NT2/D1 (cell line): ENCODE measurements at regions not wholly inside any gene's neighbourhood (a gene's known extent, or its start where the extent isn't known, plus 50 kb on each side); places are given as distances from the start of the nearest gene placed in this dataset.

Experiments used
- DNase-seq: peaks from one replicate; pipeline ENCODE4 v3.0.0-alpha.2; 2011; ENCODE audit warnings: low read depth, low spot score
- H3K27me3 ChIP-seq: 2 replicates; pipeline ENCODE4 v1.6.0; 2011; ENCODE audit warnings: mild to moderate bottlenecking; ENCODE audit not compliant: insufficient read length, insufficient read depth
- H3K36me3 ChIP-seq: 2 replicates; pipeline ENCODE4 v1.6.1; 2011; ENCODE audit warnings: mild to moderate bottlenecking, low read length, mixed read lengths; ENCODE audit not compliant: insufficient read depth, insufficient read length
- H3K4me1 ChIP-seq: 2 replicates; pipeline ENCODE4 v1.5.1; 2011; ENCODE audit not compliant: insufficient read depth, insufficient read length
- H3K4me3 ChIP-seq: 2 replicates; pipeline ENCODE4 v1.5.1; 2011; ENCODE audit warnings: low read depth; ENCODE audit not compliant: insufficient read length
- H3K9ac ChIP-seq: 2 replicates; pipeline ENCODE4 v1.6.0; 2011; ENCODE audit warnings: low read depth; ENCODE audit not compliant: insufficient read length
- H3K9me3 ChIP-seq: 2 replicates; pipeline ENCODE4 v1.5.1; 2011; ENCODE audit warnings: mild to moderate bottlenecking, low read length; ENCODE audit not compliant: insufficient read depth
- SUZ12 ChIP-seq: IDR thresholded peaks from 2 replicates; pipeline ENCODE4 v1.6.1; 2011; ENCODE audit not compliant: insufficient read length, insufficient read depth; ENCODE audit errors: extremely low read depth
- YY1 ChIP-seq: IDR thresholded peaks from 2 replicates; pipeline ENCODE4 v1.6.1; 2011; ENCODE audit not compliant: insufficient read length, insufficient read depth
- ZNF274 ChIP-seq: IDR thresholded peaks from 2 replicates; pipeline ENCODE4 v1.6.1; 2011; ENCODE audit warnings: mild to moderate bottlenecking, low read depth, low read length

- H3K4me1 ChIP-seq, result no peaks in the 10 kb centered on the region
- H3K9ac ChIP-seq, result no peak overlapping the region
- H3K36me3 ChIP-seq, result no peaks in the 10 kb centered on the region
- H3K9me3 ChIP-seq, result no peaks in the 10 kb centered on the region
- no peaks in the 10 kb centered on the region for H3K27me3 ChIP-seq
- no peak for DNase-seq
- no peak overlapping the region for H3K4me3 ChIP-seq
- TF ChIP-seq ZNF274 (no peak), SUZ12 (no peak), YY1 (no peak)
These were observed 1256.8 kb upstream of the FLRT2 start for GRCh38 chr14:84273181-84273580.

GRCh38 chr14:84282618-84283017, 1247.3 kb upstream of the FLRT2 start:
- H3K27me3 ChIP-seq, result no peaks in the 10 kb centered on the region
- no peaks in the 10 kb centered on the region for H3K9me3 ChIP-seq
- no peaks in the 10 kb centered on the region for H3K36me3 ChIP-seq
- no peaks in the 10 kb centered on the region for H3K4me1 ChIP-seq
- no peak overlapping the region for H3K4me3 ChIP-seq
- no peak for DNase-seq
- TF ChIP-seq ZNF274, result no peak
- no peak for TF ChIP-seq YY1
- TF ChIP-seq SUZ12, result no peak
- H3K9ac ChIP-seq, result no peak overlapping the region

GRCh38 chr14:84288781-84289180, 1241.2 kb upstream of the FLRT2 start:
- Histone ChIP-seq H3K4me3 (no peak overlapping the region), H3K4me1 (no peaks in the 10 kb centered on the region), H3K9me3 (no peaks in the 10 kb centered on the region), H3K9ac (no peak overlapping the region), H3K27me3 (no peaks in the 10 kb centered on the region), H3K36me3 (no peaks in the 10 kb centered on the region)
- no peak for TF ChIP-seq SUZ12
- TF ChIP-seq YY1, result no peak
- no peak for TF ChIP-seq ZNF274
- DNase-seq, result no peak

GRCh38 chr14:84298663-84299195, 1231.2 kb upstream of the FLRT2 start:
- no peak for TF ChIP-seq ZNF274
- peaks cover 5% of the 10 kb centered on the region; the same call in 1 of the 2 replicates for H3K9me3 ChIP-seq
- H3K4me1 ChIP-seq, result no peaks in the 10 kb centered on the region
- no peak overlapping the region for H3K9ac ChIP-seq
- no peaks in the 10 kb centered on the region for H3K27me3 ChIP-seq
- no peak for DNase-seq
- no peak overlapping the region for H3K4me3 ChIP-seq
- no peaks in the 10 kb centered on the region for H3K36me3 ChIP-seq

- H3K4me1 ChIP-seq, result no peaks in the 10 kb centered on the region
- H3K36me3 ChIP-seq, result no peaks in the 10 kb centered on the region
- TF ChIP-seq SUZ12 (no peak), YY1 (no peak), ZNF274 (no peak)
- no peak overlapping the region for H3K4me3 ChIP-seq
- H3K9ac ChIP-seq, result no peak overlapping the region
- no peaks in the 10 kb centered on the region for H3K27me3 ChIP-seq
- DNase-seq, result no peak
- peaks cover 5% of the 10 kb centered on the region; the same call in 1 of the 2 replicates for H3K9me3 ChIP-seq
These were observed 1226.8 kb upstream of the FLRT2 start for GRCh38 chr14:84303140-84303539.

GRCh38 chr14:84312551-84312950, 1217.4 kb upstream of the FLRT2 start:
- Histone ChIP-seq H3K36me3 (no peaks in the 10 kb centered on the region), H3K4me3 (no peak overlapping the region), H3K9ac (no peak overlapping the region), H3K4me1 (no peaks in the 10 kb centered on the region), H3K27me3 (no peaks in the 10 kb centered on the region), H3K9me3 (no peaks in the 10 kb centered on the region)
- no peak for DNase-seq
- TF ChIP-seq ZNF274 (no peak), SUZ12 (no peak), YY1 (no peak)

- Histone ChIP-seq H3K9me3 (no peaks in the 10 kb centered on the region), H3K9ac (no peak overlapping the region), H3K27me3 (no peaks in the 10 kb centered on the region), H3K4me3 (no peak overlapping the region), H3K36me3 (no peaks in the 10 kb centered on the region), H3K4me1 (no peaks in the 10 kb centered on the region)
- DNase-seq, result no peak
- no peak for TF ChIP-seq ZNF274
These were observed 1206.5 kb upstream of the FLRT2 start for GRCh38 chr14:84323450-84323849.

- TF ChIP-seq YY1, result no peak
- no peak for TF ChIP-seq SUZ12
- TF ChIP-seq ZNF274, result no peak
- no peaks in the 10 kb centered on the region for H3K36me3 ChIP-seq
- no peak overlapping the region for H3K4me3 ChIP-seq
- H3K9me3 ChIP-seq, result no peaks in the 10 kb centered on the region
- H3K4me1 ChIP-seq, result no peaks in the 10 kb centered on the region
- H3K9ac ChIP-seq, result no peak overlapping the region
- no peak for DNase-seq
- H3K27me3 ChIP-seq, result no peaks in the 10 kb centered on the region
These were observed 1206.0 kb upstream of the FLRT2 start for GRCh38 chr14:84323978-84324377.
